Lung (tissue), 11 donors: ENCODE measurements at regions not wholly inside any gene's neighbourhood (a gene's known extent, or its start where the extent isn't known, plus 50 kb on each side); places are given as distances from the start of the nearest gene placed in this dataset.

ENCODE experiments used
- ATAC-seq: fragments of 200-7000 bp; cut with Tn5 transposase; one replicate; pipeline ENCODE4 v1.9.1; 2020; ENCODE audit warnings: moderate number of reproducible peaks; ENCODE audit not compliant: insufficient read depth, low FRiP score
- DNase-seq, 3 donors: peaks; one replicate each; pipeline ENCODE4 v3.0.0-alpha.2; 2013 to 2017
- H3K27ac ChIP-seq, 2 donors: one replicate each; pipeline ENCODE4 v1.5.1; 2013; ENCODE audit warnings: mild to moderate bottlenecking in 2 of 2, moderate library complexity in 2 of 2, control low read depth in 1 of 2, inconsistent platforms in 1 of 2, low read depth in 1 of 2, low read length in 1 of 2
- H3K27me3 ChIP-seq, 3 donors: one replicate each; pipeline ENCODE4 v1.5.1; 2013; ENCODE audit warnings: low read length in 2 of 3; ENCODE audit not compliant: control insufficient read depth in 3 of 3, insufficient read depth in 3 of 3
- H3K36me3 ChIP-seq, 4 donors: one replicate each; pipeline ENCODE4 v1.5.1; 2013; ENCODE audit warnings: low read length in 4 of 4, mild to moderate bottlenecking in 1 of 4, moderate library complexity in 1 of 4; ENCODE audit not compliant: control insufficient read depth in 4 of 4, insufficient read depth in 4 of 4
- H3K4me1 ChIP-seq, 5 donors: one replicate each; pipeline ENCODE4 v1.5.1; 2013; ENCODE audit warnings: low read length in 5 of 5, mild to moderate bottlenecking in 2 of 5, moderate library complexity in 1 of 5; ENCODE audit not compliant: control insufficient read depth in 5 of 5, insufficient read depth in 5 of 5
- H3K4me3 ChIP-seq: one replicate; pipeline ENCODE4 v1.5.1; 2013; ENCODE audit warnings: mild to moderate bottlenecking, control low read depth, moderate library complexity
- H3K9ac ChIP-seq, 2 donors: one replicate each; pipeline ENCODE4 v1.5.1; 2013; ENCODE audit warnings: low read length in 2 of 2, control low read depth in 1 of 2; ENCODE audit not compliant: insufficient read depth in 1 of 2
- H3K9me3 ChIP-seq, 4 donors: one replicate each; pipeline ENCODE4 v1.5.1; 2013; ENCODE audit warnings: low read length in 3 of 4, mild to moderate bottlenecking in 1 of 4, moderate library complexity in 1 of 4; ENCODE audit not compliant: control insufficient read depth in 4 of 4, insufficient read depth in 3 of 4
- WGBS, 2 donors: extraction: QIAGEN DNeasy Blood & Tissue Kit; methylation state at CpG; one replicate each; pipeline ENCODE4 v1.1.7; 2013; 5-methylcytosine and 5-hydroxymethylcytosine counted together
- TF ChIP-seq, protein P1 (sequence below): IDR thresholded peaks from 2 replicates; pipeline ENCODE4 v1.5.1; 2012; ENCODE audit warnings: mild to moderate bottlenecking; ENCODE audit errors: control extremely low read depth, extremely low read depth
- donor health status: control.
- donor health status: control.
- donor health status: Bipolar disorder and iron deficiency.
- donor health status: healthy.
- donor health status: DM: yes; HTN: yes; CAD: no.

- ATAC-seq (no peak), DNase-seq (no peak)
- WGBS, 2 donors, result 61 to 63% methylated on average over 6 of the region's 6 CpGs
- H3K27ac ChIP-seq, result no peak overlapping the region
- TF ChIP-seq, protein P1, sequence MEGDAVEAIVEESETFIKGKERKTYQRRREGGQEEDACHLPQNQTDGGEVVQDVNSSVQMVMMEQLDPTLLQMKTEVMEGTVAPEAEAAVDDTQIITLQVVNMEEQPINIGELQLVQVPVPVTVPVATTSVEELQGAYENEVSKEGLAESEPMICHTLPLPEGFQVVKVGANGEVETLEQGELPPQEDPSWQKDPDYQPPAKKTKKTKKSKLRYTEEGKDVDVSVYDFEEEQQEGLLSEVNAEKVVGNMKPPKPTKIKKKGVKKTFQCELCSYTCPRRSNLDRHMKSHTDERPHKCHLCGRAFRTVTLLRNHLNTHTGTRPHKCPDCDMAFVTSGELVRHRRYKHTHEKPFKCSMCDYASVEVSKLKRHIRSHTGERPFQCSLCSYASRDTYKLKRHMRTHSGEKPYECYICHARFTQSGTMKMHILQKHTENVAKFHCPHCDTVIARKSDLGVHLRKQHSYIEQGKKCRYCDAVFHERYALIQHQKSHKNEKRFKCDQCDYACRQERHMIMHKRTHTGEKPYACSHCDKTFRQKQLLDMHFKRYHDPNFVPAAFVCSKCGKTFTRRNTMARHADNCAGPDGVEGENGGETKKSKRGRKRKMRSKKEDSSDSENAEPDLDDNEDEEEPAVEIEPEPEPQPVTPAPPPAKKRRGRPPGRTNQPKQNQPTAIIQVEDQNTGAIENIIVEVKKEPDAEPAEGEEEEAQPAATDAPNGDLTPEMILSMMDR, result no peak
- H3K36me3 ChIP-seq, result no peaks in the 10 kb centered on the region
- no peaks in the 10 kb centered on the region for H3K27me3 ChIP-seq
- H3K4me1 ChIP-seq, result peaks cover 0 to 24% (median 0%) of the 10 kb centered on the region in 5 donors
- no peaks in the 10 kb centered on the region for H3K9me3 ChIP-seq
- no peak overlapping the region for H3K9ac ChIP-seq
- H3K4me3 ChIP-seq, result no peak overlapping the region
Measured at GRCh38 chr12:75635606-75636444, 124.4 kb upstream of the KRR1 start.

DNA sequence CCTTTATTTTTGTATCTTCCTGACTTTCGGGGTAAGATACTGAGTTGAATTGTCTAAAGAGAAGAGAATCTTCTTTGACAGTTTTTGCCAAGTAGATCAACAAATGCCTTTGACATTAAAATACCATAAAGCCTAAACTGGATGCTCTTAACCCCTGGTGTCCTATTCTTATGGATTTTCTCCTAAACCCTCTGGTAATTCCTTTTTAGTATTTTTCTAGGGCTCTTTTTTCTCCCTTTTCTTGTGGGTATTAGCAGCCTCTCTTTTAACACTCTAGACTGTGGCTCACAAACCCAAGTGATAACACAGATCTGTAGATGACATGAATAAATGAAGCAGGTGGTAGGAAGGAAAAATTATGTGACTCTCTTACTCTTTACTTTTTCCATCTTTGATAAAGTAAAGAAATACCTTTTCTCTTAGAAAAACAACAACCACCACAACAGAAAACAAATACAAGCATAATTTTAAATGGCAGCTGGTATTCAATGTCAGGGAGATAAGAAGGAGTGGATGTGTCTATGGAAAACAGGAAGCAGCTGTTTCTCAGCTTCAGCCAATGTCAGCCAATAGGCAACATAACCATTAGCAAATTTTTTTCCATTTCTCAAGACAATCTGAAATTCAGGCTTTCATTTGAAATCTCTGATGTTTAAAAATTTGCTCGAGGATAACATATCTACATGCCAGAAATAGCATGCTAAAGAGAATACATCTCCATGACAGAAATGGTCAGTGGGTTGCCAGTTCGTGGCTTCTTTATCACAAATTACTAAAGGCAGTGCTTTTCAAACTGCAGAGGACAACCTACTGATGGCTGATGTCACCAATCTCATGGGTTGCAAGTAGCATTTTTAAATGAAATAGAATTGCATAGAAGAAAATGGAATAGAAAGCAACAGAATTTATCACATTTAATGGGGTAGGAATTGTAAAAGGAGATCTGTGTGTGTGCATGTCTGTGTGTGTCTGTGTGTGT is 123.1 kb upstream of the KRR1 start:
- Histone ChIP-seq H3K27ac (no peak overlapping the region), H3K9me3 (no peaks in the 10 kb centered on the region), H3K4me1 (peaks cover 0 to 26% (median 0%) of the 10 kb centered on the region in 5 donors), H3K27me3 (no peaks in the 10 kb centered on the region), H3K36me3 (no peaks in the 10 kb centered on the region), H3K4me3 (no peak overlapping the region), H3K9ac (no peak overlapping the region)
- TF ChIP-seq, protein P1, result no peak
- no peak for ATAC-seq
- 70 to 77% methylated on average over 3 of the region's 3 CpGs for WGBS, 2 donors
- DNase-seq, result peak in 2 of 3 donors; percentile 54 to 57

GRCh38 chr12:75633789-75634188 is 122.4 kb upstream of the KRR1 start:
- TF ChIP-seq, protein P1, result no peak
- Histone ChIP-seq H3K27ac (no peak overlapping the region), H3K9ac (no peak overlapping the region), H3K4me3 (no peak overlapping the region), H3K27me3 (no peaks in the 10 kb centered on the region), H3K9me3 (no peaks in the 10 kb centered on the region), H3K36me3 (no peaks in the 10 kb centered on the region), H3K4me1 (peaks cover 0 to 33% (median 0%) of the 10 kb centered on the region in 5 donors)
- 84 to 90% methylated on average over 3 of the region's 3 CpGs for WGBS, 2 donors
- ATAC-seq (no peak), DNase-seq (no peak)
